GM18909 (cell line): ENCODE measurements at regions not wholly inside any gene's neighbourhood (a gene's known extent, or its start where the extent isn't known, plus 50 kb on each side); places are given as distances from the start of the nearest gene placed in this dataset.
"Not testable (repeated sequence)": the region's sequence is repeated elsewhere in the genome, so short reads cannot be mapped to it uniquely, and the experiment has no call there.

Experiments
- ATAC-seq: cut with Tn5 transposase; IDR thresholded peaks from one replicate; pipeline ENCODE4 v1.9.1; 2021; ENCODE audit warnings: mild to moderate bottlenecking; ENCODE audit not compliant: unreplicated experiment, poor library complexity

DNA sequence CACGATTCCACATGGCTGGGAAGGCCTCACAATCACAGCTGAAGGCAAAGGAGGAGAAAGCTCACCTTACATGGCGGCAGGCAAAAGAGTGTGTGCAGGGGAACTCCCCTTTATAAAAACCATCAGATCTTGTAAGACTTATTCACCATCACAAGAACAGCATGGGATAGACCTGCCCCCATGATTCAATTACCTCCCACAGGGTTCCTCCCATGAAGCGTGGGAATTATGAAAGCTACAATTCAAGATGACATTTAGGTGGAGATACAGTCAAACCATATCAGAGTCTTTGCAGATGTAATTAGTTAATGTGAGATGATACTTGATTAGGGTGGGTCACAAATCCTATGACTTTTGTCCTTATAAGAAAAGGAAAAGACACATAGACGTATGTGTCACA, 688.9 kb downstream of the GBE1 start:
- ATAC-seq, result no peak

DNA sequence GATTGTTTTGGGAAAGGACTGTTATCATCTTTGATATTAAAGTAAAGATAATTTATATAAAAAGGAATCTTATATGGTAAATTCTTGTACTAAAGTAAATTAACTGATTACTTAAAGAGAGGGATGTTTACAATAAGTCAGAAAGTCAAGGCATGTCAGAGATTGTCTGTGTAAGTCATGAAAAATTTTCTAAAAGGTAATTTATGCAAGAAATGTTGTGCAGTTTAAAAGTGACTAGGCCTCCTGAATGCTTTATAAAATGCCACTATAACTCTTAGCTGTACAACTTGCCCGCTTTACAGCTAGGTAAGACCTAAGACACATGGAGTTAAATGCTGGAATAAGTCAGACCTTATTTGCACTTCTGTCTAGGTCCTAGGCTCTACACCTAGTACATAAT, 692.9 kb downstream of the GBE1 start:
- no peak for ATAC-seq

DNA sequence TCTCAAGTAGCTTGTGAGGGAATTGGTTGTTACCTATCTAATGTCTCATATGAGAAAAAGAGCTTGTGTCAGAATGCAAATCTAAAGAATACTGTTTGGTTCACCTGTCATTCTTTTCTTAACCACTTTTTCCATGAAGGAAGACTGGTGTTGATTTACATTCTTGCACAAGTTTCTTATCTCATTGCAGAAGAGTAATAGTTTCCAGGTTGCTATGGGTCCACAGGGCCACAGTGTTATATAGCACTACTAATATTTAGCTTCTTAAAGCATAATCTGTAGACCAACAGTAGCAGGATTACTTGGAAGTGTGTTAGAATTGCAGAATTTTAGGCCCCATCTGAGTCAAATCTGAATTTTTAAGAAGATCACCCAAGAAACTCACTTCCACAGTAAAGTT, 697.5 kb downstream of the GBE1 start:
- ATAC-seq, result no peak

- ATAC-seq, result not testable (repeated sequence)
These were observed 710.3 kb downstream of the GBE1 start for GRCh38 chr3:81051133-81051532.

- no peak for ATAC-seq
These were observed 713.3 kb downstream of the GBE1 start for GRCh38 chr3:81048058-81048665.

DNA sequence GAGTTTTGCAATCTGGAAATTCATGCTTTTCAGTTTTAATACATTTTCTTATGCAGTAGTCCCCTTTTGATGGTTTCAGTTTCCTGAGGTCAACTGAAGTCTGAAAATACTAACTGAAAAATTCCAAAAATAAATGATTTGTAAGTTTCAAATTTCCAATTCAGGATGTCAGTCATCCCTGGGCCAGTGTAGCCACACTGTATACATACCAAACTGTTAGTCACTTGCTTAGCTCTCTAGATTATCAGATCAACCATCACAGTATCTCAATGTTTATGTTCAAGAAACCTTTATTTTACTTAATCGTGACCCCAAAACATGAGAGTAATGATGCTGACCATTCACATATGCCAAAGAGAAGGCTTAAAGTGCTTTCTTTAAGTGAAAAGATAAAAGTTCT, 715.5 kb downstream of the GBE1 start:
- ATAC-seq, result no peak

GRCh38 chr3:81045246-81045645, 716.2 kb downstream of the GBE1 start:
- ATAC-seq, result no peak

GRCh38 chr3:81043660-81044199, 717.7 kb downstream of the GBE1 start:
- ATAC-seq, result no peak

DNA sequence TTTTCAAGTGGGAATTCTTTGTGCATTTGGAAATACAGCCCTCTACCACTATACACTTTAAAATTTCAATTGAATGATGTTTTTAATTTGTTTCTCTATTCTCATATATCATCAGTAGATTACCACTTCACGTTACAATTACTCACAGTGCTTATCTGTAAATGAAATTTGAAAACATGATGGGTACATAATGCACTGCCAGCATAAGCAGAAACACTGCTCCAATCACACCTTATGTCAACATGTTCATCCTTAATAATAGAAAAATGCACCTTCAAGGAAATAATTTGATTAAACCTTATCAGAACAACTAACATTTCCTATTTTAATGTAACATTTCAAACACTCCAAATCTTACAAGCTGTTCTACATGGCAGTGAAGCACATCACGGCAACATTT, 718.4 kb downstream of the GBE1 start:
- ATAC-seq, result no peak

DNA sequence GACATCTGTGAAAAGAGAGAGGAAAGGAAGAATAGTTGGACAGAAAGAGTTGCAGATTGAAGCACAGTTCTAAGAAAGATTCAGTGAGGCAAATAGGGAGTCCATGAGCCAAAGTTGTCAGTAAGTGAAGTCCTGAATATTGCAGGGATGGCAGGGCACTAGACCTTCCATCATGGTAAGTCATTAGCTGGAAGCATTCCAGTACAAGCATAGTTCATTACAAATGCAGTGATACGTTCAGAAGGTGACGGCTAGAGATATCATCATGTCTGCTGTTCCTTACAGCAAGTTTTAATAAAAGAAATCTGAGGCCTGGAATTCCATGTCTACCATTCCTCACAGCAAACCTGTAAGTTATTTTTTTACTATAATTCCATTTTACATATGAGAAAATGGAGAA, 720.1 kb downstream of the GBE1 start:
- ATAC-seq, result no peak

GRCh38 chr3:81040107-81040506, 721.3 kb downstream of the GBE1 start:
- no peak for ATAC-seq

- ATAC-seq, result no peak
These were observed 727.8 kb downstream of the GBE1 start for GRCh38 chr3:81033684-81034083.

- ATAC-seq, result no peak
These were observed 728.3 kb downstream of the GBE1 start for GRCh38 chr3:81033185-81033584.

DNA sequence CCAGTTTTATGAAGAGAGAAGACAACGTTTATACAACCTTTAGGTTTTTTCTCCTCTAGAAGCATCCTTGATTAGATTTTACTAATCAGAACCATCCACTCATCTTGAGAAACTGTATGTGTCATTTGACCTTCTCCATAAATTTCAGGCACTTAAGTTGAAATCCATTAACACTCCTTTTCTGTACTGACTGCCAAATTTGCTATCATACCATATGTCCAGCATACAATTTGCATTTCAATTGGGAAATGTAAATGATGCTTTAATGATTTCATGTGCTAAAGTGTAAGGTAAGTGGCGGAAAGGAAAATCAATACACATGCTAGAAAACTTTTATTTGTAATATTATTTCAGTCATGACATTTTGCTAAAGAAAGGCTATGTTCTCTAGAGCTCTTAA, 731.6 kb downstream of the GBE1 start:
- no peak for ATAC-seq

GRCh38 chr3:81027344-81027743, 734.1 kb downstream of the GBE1 start:
- ATAC-seq, result no peak

GRCh38 chr3:81024560-81024959, 736.9 kb downstream of the GBE1 start:
- ATAC-seq, result no peak

- no peak for ATAC-seq
These were observed 739.1 kb downstream of the GBE1 start for GRCh38 chr3:81022339-81022738.

GRCh38 chr3:81013360-81013759, 748.1 kb downstream of the GBE1 start:
- ATAC-seq, result no peak

DNA sequence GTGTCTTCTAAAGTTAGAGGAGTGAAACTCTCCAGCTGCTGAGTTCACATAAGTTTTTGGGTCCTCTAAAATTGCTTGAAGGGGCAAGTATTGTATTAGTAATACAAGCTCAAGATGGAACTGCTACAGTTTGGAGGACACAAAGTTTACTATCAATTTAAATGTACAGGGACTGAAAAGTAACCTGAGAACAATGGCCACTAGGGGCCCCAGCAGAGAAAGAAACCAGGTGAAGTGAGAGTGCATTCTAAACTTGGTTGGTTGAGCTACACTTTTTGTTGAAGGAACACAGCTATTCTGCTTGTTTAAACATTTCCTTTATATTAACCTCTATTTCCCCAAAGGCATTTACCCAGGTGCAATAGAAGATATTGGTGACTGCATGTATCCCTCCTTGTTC, 755.5 kb downstream of the GBE1 start:
- no peak for ATAC-seq

DNA sequence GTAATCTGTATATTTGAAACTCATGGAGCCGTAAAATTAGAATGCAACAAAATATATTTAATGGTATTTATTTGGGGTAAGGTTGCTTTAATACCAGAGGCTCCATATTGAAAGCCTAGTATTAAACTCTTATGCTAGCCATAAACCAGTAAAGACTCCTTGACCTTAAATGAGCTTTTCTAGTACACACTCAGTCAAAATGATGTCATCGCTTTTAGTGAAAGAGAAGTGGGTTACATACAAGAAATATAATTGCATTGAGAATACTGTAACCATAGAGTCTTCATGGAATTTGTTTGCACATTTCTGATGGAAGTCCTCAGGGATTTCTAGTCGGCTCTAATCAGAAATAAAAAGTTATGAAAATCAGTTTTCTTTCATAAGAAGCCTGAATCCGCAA, 757.6 kb downstream of the GBE1 start:
- ATAC-seq, result no peak

- ATAC-seq, result no peak
These were observed 758.3 kb downstream of the GBE1 start for GRCh38 chr3:81003008-81003645.

DNA sequence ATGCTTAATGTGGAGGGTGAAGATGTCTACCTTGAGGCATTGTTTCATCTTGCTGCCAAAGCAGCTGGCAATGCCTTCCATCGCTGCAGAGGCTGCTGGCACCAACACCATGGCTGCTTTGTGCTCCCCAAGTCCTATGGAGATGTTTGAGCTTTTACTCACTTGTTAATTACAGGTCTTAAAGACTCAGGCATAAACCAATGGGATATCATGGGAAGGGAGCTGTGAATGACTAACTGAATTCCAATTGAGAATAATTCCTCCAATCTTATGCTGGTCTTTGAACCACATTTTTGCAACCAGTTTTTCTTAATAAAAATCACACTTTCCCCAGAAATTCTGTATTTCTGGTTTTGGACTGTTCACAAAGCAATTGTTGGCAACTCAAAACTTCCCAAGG, 762.0 kb downstream of the GBE1 start:
- ATAC-seq, result no peak
